Smooth muscle cell (in vitro differentiated cells): ENCODE measurements at regions not wholly inside any gene's neighbourhood (a gene's known extent, or its start where the extent isn't known, plus 50 kb on each side); places are given as distances from the start of the nearest gene placed in this dataset.
"Not testable (repeated sequence)": the region's sequence is repeated elsewhere in the genome, so short reads cannot be mapped to it uniquely, and the experiment has no call there.

Experiments
- DNase-seq: peaks from one replicate; lab custom pipeline; 2025; ENCODE audit not compliant: unreplicated experiment; lab: John Stamatoyannopoulos, UW
- H2AFZ ChIP-seq: fragments of 200-600 bp; sonication (generic); 2 replicates; pipeline ENCODE4 v1.6.0; 2016; ENCODE audit warnings: antibody characterized with exemption, low read depth, mild to moderate bottlenecking
- H3F3A ChIP-seq: fragments of 200-600 bp; sonication (generic); 2 replicates; pipeline ENCODE4 v1.6.0; 2017; ENCODE audit warnings: antibody characterized with exemption, low read depth
- H3K27ac ChIP-seq: fragments of 200-600 bp; sonication (generic); 2 replicates; pipeline ENCODE4 v1.5.1; 2016; ENCODE audit warnings: low read depth, mild to moderate bottlenecking
- H3K27me3 ChIP-seq: fragments of 200-600 bp; sonication (generic); 2 replicates; pipeline ENCODE4 v1.6.1; 2016; ENCODE audit warnings: low read depth, mild to moderate bottlenecking
- H3K36me3 ChIP-seq: fragments of 200-600 bp; sonication (generic); 2 replicates; pipeline ENCODE4 v1.5.1; 2016; ENCODE audit warnings: low read depth
- H3K4me1 ChIP-seq: fragments of 200-600 bp; sonication (generic); 2 replicates; pipeline ENCODE4 v1.5.1; 2016; ENCODE audit warnings: low read depth
- H3K4me2 ChIP-seq: fragments of 200-600 bp; sonication (generic); 2 replicates; pipeline ENCODE4 v1.6.0; 2016; ENCODE audit warnings: mild to moderate bottlenecking
- H3K4me3 ChIP-seq: fragments of 200-600 bp; sonication (generic); 2 replicates; pipeline ENCODE4 v1.5.1; 2016; ENCODE audit warnings: mild to moderate bottlenecking
- H3K79me2 ChIP-seq: fragments of 200-600 bp; sonication (generic); 2 replicates; pipeline ENCODE4 v1.6.0; 2016; ENCODE audit warnings: low read depth, mild to moderate bottlenecking
- H3K9ac ChIP-seq: fragments of 200-600 bp; sonication (generic); 2 replicates; pipeline ENCODE4 v1.6.0; 2016; ENCODE audit warnings: low read depth
- H3K9me3 ChIP-seq: fragments of 200-600 bp; sonication (generic); replicated peaks from 2 replicates; pipeline ENCODE4 v1.5.1; 2016; ENCODE audit warnings: low read depth
- H4K20me1 ChIP-seq: fragments of 200-600 bp; sonication (generic); 2 replicates; pipeline ENCODE4 v1.6.0; 2016; ENCODE audit warnings: low read depth
- CTCF ChIP-seq: fragments of 200-600 bp; sonication (generic); IDR thresholded peaks from 2 replicates; pipeline ENCODE4 v1.5.1; 2017; ENCODE audit warnings: borderline replicate concordance, mild to moderate bottlenecking, antibody characterized with exemption; ENCODE audit not compliant: insufficient read depth, poor library complexity, severe bottlenecking
- WGBS: methylation state at CpG from one replicate; pipeline ENCODE4 v1.1.7; 2016; ENCODE audit warnings: low lambda C conversion rate; 5-methylcytosine and 5-hydroxymethylcytosine counted together

- no peak for DNase-seq
- Histone ChIP-seq H3K79me2 (no peaks in the 10 kb centered on the region), H3K36me3 (no peaks in the 10 kb centered on the region), H4K20me1 (no peaks in the 10 kb centered on the region), H3K27ac (no peak overlapping the region), H2AFZ (no peak overlapping the region), H3K9me3 (no peaks in the 10 kb centered on the region), H3K4me1 (no peaks in the 10 kb centered on the region), H3K27me3 (peaks cover 18% of the 10 kb centered on the region), H3K9ac (no peak overlapping the region), H3F3A (no peaks in the 10 kb centered on the region), H3K4me2 (no peak overlapping the region), H3K4me3 (no peak overlapping the region)
- 71% methylated on average over 20 of the region's 20 CpGs for WGBS
- TF ChIP-seq CTCF, result no peak
These were observed 57.3 kb upstream of the UBE2Q2 start for GRCh38 chr15:75785771-75786574.

DNA sequence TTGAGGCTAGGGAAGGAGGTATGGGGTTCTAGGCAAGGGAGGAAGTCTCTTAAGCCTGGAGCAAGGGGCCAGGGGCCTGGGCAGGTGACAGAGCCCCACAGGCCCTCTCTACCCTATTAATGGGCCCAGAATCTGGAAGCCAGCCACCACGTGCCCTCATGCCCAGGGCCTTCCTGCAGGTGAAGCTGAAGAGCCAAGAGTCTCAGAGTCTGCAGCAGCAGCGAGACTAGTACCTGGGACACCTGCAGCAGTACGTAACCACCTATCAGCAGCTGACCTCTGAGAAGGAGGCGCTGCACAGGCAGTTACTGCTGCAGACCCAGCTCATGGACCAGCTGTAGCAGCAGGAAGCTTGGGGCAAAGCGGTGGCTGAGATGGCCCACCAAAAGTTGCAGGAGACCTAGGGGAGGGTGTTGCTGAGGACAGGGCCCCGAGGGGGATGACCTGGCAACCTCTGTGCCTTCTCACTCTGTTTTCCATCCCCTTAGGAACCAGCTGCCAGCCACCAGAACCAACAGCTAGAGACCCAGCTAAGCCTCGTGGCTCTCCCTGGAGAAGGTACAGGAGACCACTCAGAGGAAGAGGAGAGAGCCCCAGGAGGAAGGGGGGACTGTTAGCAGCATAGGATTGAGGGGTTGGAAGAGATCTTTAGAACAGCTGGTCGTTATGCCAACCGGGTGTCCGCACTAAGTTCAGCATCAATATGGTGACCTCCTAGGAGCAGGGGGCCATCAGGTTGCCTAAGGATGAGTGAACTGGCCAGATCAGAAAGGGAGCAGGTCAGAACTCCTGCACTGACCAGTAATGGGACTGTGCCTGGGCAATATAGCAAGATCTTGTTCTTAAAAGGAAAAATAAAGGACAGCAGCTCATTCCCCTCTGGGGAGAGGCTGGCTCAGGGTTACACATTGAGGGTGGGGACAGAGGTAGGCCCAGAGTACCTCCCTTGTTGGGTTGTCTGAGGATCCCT is 58.5 kb upstream of the UBE2Q2 start:
- not testable (repeated sequence) for H3K9ac ChIP-seq, H3K36me3 ChIP-seq, H2AFZ ChIP-seq, DNase-seq, H3K79me2 ChIP-seq, H3K9me3 ChIP-seq, H4K20me1 ChIP-seq, H3K27ac ChIP-seq, H3K4me1 ChIP-seq, H3K4me2 ChIP-seq, H3F3A ChIP-seq, H3K4me3 ChIP-seq
- WGBS, result 93% methylated on average over 7 of the region's 10 CpGs
- H3K27me3 ChIP-seq, result peaks cover 18% of the 10 kb centered on the region

DNA sequence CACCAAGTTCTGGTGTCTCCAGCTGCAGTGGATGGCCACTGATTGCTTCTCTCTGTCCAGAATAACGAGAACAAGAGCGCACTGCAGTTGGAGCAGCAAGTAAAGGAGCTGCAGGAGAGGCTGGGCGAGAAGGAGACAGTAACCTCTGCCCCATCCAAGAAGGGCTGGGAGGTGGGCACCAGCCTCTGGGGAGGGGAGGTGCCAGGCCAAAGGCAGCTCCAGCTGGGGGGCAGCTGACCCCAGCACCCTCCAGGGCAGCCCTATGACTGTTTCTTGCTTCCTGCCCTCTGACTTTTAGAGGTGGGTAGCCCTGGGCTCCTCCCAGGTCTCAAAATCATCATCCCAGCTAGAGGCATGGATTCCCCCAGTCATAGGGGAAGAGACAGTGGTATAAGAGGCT is 59.7 kb upstream of the UBE2Q2 start:
- not testable (repeated sequence) for H3K4me2 ChIP-seq, H3K9me3 ChIP-seq, H4K20me1 ChIP-seq, H3K9ac ChIP-seq, H3K27ac ChIP-seq, H3K4me3 ChIP-seq, H3K4me1 ChIP-seq, H3K36me3 ChIP-seq, H3K27me3 ChIP-seq, H2AFZ ChIP-seq, H3K79me2 ChIP-seq, H3F3A ChIP-seq, DNase-seq
- 94% methylated on average over 3 of the region's 3 CpGs for WGBS

DNA sequence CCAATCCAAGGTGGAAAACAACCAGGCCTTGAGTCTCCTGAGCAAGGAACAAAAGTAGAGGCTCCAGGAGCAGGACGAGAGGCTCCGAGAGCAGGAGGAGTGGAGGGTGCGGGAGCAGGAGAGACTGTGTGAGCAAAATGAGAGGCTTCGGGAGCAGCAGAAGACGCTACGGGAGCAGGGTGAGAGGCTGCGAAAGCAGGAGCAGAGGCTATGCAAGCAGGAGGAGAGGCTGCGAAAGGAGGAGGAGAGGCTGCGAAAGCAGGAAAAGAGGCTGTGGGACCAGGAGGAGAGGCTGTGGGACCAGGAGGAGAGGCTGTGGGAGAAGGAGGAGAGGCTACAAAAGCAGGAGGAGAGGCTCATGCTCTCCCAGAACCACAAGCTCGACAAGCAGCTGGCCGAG is 60.3 kb upstream of the UBE2Q2 start:
- no peaks in the 10 kb centered on the region for H3K9me3 ChIP-seq
- H3K4me3 ChIP-seq, result no peak overlapping the region
- 80% methylated on average over 11 of the region's 11 CpGs for WGBS
- H4K20me1 ChIP-seq, result no peaks in the 10 kb centered on the region
- no peak overlapping the region for H3K9ac ChIP-seq
- no peaks in the 10 kb centered on the region for H3F3A ChIP-seq
- H3K36me3 ChIP-seq, result no peaks in the 10 kb centered on the region
- DNase-seq, result no peak
- H3K27ac ChIP-seq, result no peak overlapping the region
- no peak overlapping the region for H3K4me2 ChIP-seq
- no peaks in the 10 kb centered on the region for H3K4me1 ChIP-seq
- no peaks in the 10 kb centered on the region for H3K79me2 ChIP-seq
- peaks cover 5% of the 10 kb centered on the region for H3K27me3 ChIP-seq
- TF ChIP-seq CTCF, result no peak
- no peak overlapping the region for H2AFZ ChIP-seq

- not testable (repeated sequence) for H3K27me3 ChIP-seq, H3K4me3 ChIP-seq, DNase-seq, H3K36me3 ChIP-seq, H4K20me1 ChIP-seq, H3K27ac ChIP-seq, H3K9me3 ChIP-seq, H3K79me2 ChIP-seq, H3K4me2 ChIP-seq, H3K9ac ChIP-seq, H2AFZ ChIP-seq, H3F3A ChIP-seq
- 97% methylated on average over 4 of the region's 4 CpGs for WGBS
- H3K4me1 ChIP-seq, result peaks cover 11% of the 10 kb centered on the region
These were observed 62.3 kb upstream of the UBE2Q2 start for GRCh38 chr15:75780995-75781394.
